Ishikawa (cell line): ENCODE measurements at regions not wholly inside any gene's neighbourhood (a gene's known extent, or its start where the extent isn't known, plus 50 kb on each side); places are given as distances from the start of the nearest gene placed in this dataset.

Experiments used
- CEBPB ChIP-seq: IDR thresholded peaks from 2 replicates; pipeline ENCODE4 v1.6.1; 2012
- EP300 ChIP-seq: IDR thresholded peaks from 2 replicates; pipeline ENCODE4 v1.6.1; 2012; ENCODE audit warnings: borderline replicate concordance
- YY1 ChIP-seq: IDR thresholded peaks from 2 replicates; pipeline ENCODE4 v1.6.1; 2012; ENCODE audit warnings: low read depth
- ZBTB7A ChIP-seq: IDR thresholded peaks from 2 replicates; pipeline ENCODE4 v1.6.1; 2012; ENCODE audit warnings: low read depth

DNA sequence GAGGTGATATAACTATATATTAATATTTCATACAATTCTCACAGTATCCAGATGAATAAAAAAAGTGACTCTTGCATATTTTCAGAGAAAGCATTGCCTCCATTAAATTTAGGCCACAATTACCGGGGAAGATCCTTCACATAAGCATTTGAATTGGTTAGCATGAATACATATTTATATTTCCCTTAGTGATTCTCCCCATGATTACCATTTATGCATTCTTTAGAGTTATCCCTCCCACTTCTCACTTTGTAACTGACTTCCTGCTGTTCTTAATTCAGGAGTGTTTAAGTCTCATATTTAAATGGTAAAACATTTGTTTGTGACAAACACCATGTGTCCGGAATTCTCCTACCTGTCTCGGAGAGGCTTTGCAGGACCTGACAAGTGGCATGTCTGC is 523.4 kb downstream of the CCDC85A start:
- no peak for TF ChIP-seq YY1
- no peak for TF ChIP-seq EP300
- no peak for TF ChIP-seq ZBTB7A
- no peak for TF ChIP-seq CEBPB
